K562 (cell line): ENCODE measurements at regions not wholly inside any gene's neighbourhood (a gene's known extent, or its start where the extent isn't known, plus 50 kb on each side); places are given as distances from the start of the nearest gene placed in this dataset.

Experiments used
- EZH2 ChIP-seq: IDR thresholded peaks from 2 replicates; pipeline ENCODE4 v1.6.1; 2012; ENCODE audit warnings: low read depth, mild to moderate bottlenecking, inconsistent platforms, low read length, borderline replicate concordance
- HNRNPL ChIP-seq: fragments of 200-400 bp; formaldehyde crosslinking; IDR thresholded peaks from 2 replicates; pipeline ENCODE4 v1.6.1; 2017; ENCODE audit warnings: low read depth, mild to moderate bottlenecking, low read length
- RBM39 ChIP-seq: fragments of 200-400 bp; formaldehyde crosslinking; optimal IDR thresholded peaks from 2 replicates; pipeline ENCODE3; 2018; ENCODE audit warnings: low read depth, low read length
- RFX5 ChIP-seq: IDR thresholded peaks from 2 replicates; pipeline ENCODE4 v1.6.1; 2011; ENCODE audit warnings: low read depth, mild to moderate bottlenecking, improper control_type of control experiment, low read length
- SP1 ChIP-seq: sonication (generic); formaldehyde crosslinking; IDR thresholded peaks from 2 replicates; pipeline ENCODE4 v1.8.1; 2022; ENCODE audit warnings: mild to moderate bottlenecking, missing genetic modification reagents
- TEAD1 ChIP-seq, 2 experiments: fragments of 450-650 bp in 1 of 2; sonication (generic) in 1 of 2; formaldehyde crosslinking; IDR thresholded peaks; 2 replicates each; pipeline versions ENCODE4 v1.4.0 to v1.8.0; 2020 to 2022; ENCODE audit warnings: mild to moderate bottlenecking in 2 of 2, missing genetic modification reagents in 1 of 2
- ZNF274 ChIP-seq: IDR thresholded peaks from 2 replicates; pipeline ENCODE4 v1.6.1; 2011; ENCODE audit warnings: low read depth, mild to moderate bottlenecking, low read length, moderate library complexity, borderline replicate concordance
- TF ChIP-seq, protein P1 (sequence below): sonication (generic); formaldehyde crosslinking; IDR thresholded peaks from 2 replicates; pipeline ENCODE4 v1.8.0; 2022; ENCODE audit warnings: mild to moderate bottlenecking, low read depth, missing genetic modification reagents
- TF ChIP-seq, protein P2 (sequence below): fragments of 250-450 bp; sonication (Bioruptor Pico); IDR thresholded peaks from 2 replicates; pipeline ENCODE4 v1.5.0; 2020; ENCODE audit warnings: mild to moderate bottlenecking
- TF ChIP-seq, protein P3 (sequence below): sonication (generic); formaldehyde crosslinking; IDR thresholded peaks from 2 replicates; pipeline ENCODE4 v1.9.0; 2022; ENCODE audit warnings: mild to moderate bottlenecking, missing genetic modification reagents
- TF ChIP-seq, protein P4 (sequence below), 2 experiments: fragments of 450-650 bp; IDR thresholded peaks; 2 replicates each; pipeline ENCODE4 v1.6.1; 2016
- TF ChIP-seq, protein P5 (sequence below): sonication (generic); formaldehyde crosslinking; IDR thresholded peaks from 2 replicates; pipeline ENCODE4 v1.8.1; 2023; ENCODE audit warnings: missing genetic modification reagents, mild to moderate bottlenecking, borderline replicate concordance

DNA sequence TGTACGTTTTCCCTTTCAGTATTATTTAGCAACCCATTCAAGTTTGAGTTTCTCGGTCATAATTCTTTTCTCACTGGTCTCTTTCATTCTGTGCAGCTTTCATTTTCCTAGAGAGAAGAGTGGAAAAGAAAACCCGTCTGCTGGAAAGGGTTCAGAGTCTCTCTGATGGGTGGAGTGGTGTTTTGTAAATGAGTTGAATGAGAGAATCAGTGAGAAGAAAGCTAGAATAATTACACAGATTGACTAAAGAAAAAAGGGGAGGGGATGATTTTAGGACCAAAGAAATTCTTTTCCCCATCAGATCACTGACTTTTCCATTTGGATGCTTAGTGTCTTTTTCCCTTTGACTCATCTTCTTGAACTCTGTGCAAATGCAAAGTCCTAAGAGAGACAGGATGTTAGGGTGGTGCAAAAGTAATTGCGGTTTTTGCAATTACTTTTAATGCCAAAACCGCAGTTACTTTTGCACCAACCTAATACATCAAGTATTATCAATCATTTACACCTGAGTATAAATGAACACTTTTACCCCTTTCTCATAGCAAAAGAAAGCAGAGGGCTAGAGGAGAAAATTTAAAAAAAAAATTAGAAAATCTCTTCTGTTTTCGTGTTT lies 242.1 kb upstream of the SP4 start:
- TF ChIP-seq RBM39: no peak
- TF ChIP-seq, protein P1, sequence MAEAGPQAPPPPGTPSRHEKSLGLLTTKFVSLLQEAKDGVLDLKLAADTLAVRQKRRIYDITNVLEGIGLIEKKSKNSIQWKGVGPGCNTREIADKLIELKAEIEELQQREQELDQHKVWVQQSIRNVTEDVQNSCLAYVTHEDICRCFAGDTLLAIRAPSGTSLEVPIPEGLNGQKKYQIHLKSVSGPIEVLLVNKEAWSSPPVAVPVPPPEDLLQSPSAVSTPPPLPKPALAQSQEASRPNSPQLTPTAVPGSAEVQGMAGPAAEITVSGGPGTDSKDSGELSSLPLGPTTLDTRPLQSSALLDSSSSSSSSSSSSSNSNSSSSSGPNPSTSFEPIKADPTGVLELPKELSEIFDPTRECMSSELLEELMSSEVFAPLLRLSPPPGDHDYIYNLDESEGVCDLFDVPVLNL: no peak
- TF ChIP-seq ZNF274: no peak
- TF ChIP-seq, protein P2, sequence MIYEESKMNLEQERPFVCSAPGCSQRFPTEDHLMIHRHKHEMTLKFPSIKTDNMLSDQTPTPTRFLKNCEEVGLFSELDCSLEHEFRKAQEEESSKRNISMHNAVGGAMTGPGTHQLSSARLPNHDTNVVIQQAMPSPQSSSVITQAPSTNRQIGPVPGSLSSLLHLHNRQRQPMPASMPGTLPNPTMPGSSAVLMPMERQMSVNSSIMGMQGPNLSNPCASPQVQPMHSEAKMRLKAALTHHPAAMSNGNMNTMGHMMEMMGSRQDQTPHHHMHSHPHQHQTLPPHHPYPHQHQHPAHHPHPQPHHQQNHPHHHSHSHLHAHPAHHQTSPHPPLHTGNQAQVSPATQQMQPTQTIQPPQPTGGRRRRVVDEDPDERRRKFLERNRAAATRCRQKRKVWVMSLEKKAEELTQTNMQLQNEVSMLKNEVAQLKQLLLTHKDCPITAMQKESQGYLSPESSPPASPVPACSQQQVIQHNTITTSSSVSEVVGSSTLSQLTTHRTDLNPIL (CRISPR knock-in tag): no peak
- TF ChIP-seq, protein P3, sequence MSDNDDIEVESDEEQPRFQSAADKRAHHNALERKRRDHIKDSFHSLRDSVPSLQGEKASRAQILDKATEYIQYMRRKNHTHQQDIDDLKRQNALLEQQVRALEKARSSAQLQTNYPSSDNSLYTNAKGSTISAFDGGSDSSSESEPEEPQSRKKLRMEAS: no peak
- TF ChIP-seq, protein P4, sequence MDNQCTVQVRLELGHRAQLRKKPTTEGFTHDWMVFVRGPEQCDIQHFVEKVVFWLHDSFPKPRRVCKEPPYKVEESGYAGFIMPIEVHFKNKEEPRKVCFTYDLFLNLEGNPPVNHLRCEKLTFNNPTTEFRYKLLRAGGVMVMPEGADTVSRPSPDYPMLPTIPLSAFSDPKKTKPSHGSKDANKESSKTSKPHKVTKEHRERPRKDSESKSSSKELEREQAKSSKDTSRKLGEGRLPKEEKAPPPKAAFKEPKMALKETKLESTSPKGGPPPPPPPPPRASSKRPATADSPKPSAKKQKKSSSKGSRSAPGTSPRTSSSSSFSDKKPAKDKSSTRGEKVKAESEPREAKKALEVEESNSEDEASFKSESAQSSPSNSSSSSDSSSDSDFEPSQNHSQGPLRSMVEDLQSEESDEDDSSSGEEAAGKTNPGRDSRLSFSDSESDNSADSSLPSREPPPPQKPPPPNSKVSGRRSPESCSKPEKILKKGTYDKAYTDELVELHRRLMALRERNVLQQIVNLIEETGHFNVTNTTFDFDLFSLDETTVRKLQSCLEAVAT (IDR thresholded peaks at IDR 0.05): no peak
- TF ChIP-seq HNRNPL: no peak
- no peak for TF ChIP-seq SP1 (CRISPR knock-in tag)
- no peak for TF ChIP-seq TEAD1 (CRISPR knock-in tag; IDR thresholded peaks at IDR 0.05)
- TF ChIP-seq RFX5: no peak
- TF ChIP-seq EZH2: no peak
- TF ChIP-seq, protein P5, sequence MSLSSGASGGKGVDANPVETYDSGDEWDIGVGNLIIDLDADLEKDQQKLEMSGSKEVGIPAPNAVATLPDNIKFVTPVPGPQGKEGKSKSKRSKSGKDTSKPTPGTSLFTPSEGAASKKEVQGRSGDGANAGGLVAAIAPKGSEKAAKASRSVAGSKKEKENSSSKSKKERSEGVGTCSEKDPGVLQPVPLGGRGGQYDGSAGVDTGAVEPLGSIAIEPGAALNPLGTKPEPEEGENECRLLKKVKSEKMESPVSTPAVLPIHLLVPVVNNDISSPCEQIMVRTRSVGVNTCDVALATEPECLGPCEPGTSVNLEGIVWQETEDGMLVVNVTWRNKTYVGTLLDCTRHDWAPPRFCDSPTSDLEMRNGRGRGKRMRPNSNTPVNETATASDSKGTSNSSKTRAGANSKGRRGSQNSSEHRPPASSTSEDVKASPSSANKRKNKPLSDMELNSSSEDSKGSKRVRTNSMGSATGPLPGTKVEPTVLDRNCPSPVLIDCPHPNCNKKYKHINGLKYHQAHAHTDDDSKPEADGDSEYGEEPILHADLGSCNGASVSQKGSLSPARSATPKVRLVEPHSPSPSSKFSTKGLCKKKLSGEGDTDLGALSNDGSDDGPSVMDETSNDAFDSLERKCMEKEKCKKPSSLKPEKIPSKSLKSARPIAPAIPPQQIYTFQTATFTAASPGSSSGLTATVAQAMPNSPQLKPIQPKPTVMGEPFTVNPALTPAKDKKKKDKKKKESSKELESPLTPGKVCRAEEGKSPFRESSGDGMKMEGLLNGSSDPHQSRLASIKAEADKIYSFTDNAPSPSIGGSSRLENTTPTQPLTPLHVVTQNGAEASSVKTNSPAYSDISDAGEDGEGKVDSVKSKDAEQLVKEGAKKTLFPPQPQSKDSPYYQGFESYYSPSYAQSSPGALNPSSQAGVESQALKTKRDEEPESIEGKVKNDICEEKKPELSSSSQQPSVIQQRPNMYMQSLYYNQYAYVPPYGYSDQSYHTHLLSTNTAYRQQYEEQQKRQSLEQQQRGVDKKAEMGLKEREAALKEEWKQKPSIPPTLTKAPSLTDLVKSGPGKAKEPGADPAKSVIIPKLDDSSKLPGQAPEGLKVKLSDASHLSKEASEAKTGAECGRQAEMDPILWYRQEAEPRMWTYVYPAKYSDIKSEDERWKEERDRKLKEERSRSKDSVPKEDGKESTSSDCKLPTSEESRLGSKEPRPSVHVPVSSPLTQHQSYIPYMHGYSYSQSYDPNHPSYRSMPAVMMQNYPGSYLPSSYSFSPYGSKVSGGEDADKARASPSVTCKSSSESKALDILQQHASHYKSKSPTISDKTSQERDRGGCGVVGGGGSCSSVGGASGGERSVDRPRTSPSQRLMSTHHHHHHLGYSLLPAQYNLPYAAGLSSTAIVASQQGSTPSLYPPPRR: no peak
